ENCODE measurements at regions not wholly inside any gene's neighbourhood (a gene's known extent, or its start where the extent isn't known, plus 50 kb on each side); places are given as distances from the start of the nearest gene placed in this dataset.

DNA sequence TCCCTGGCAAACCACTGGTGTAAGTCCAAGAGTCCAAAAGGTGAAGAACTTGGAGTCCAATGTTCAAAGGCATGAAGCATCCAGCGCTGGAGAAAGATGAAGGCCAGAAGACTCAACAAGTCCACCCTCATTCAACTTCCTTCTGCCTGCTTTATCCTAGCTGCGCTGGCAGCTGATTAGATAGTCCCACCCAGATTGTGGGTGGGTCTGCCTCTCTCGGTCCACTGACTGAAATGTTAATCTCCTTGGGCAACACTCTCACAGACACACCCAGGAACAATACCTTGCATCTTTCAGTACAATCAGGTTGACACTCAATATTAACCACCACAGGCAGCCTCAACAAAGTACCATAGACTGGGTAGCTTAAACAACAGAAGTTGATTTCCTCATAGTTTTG is 245.9 kb upstream of the IGF1R start:
- no peak for FAIRE-seq

DNA sequence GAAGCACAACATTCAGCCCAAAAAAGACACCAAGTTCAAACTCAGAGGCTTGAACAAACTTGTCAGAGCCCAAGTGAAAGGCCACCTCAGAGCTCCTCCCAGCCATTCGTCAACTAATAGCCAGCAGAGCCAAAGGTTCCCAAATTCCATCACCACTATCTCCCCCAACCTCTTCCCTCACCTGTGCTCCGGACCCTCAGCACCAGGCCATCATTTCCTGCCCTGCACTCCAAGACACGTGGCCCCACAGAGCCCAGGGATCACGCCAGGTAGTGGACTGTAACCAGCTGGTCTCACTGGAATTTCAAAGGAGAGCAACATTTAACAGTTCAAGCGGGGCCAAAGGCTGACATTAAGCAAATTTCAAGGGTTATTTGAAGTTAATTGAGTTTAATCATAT is 245.2 kb upstream of the IGF1R start:
- FAIRE-seq, result no peak
- DNase-seq (ENCODE audit: low spot score in 2 of 2), result no peak

More for the DNA sequence above, 245.9 kb upstream of the IGF1R start:
- no peak for DNase-seq (ENCODE audit: low spot score in 2 of 2)

DNA sequence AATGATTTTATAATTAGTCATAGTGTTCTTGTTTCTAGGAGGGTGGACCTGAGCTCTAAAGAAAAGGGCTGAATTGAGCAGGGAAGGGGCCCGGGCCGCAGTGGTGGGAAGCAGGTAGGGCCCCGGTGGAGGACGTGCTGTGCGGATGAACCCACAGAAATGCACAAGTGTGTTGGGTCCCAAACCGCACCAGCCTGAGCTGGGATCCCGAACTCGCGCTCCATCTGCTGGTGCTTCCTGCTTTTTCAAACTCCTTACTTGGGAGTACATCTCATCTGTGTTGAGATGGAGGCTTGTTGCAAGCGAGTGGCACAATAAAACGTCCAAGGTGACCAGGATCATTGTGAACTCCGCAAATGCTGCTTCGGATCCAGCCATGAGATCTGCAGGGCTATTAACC is 244.8 kb upstream of the IGF1R start:
- no peak for DNase-seq (ENCODE audit: low spot score in 2 of 2)
- no peak for FAIRE-seq

DNA sequence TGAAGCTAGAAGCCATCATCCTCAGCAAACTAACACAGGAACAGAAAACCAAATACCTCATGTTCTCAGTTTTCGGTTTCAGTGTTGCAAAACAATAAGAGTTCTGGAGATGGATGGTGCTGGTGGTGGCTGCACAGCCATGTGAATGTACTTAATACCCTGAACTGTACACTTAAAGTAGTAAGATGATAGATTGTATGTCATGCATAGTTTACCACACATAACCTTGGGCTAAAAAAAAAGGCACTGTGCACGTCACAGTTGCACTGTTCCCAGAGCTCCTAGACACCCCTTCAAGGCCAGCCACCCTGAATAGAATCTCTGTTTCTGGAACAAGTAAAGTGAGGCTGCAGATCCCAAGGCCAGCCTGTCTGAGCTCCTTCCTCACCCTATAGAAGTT is 243.3 kb upstream of the IGF1R start:
- no peak for FAIRE-seq
- no peak for DNase-seq (ENCODE audit: low spot score in 2 of 2)

DNA sequence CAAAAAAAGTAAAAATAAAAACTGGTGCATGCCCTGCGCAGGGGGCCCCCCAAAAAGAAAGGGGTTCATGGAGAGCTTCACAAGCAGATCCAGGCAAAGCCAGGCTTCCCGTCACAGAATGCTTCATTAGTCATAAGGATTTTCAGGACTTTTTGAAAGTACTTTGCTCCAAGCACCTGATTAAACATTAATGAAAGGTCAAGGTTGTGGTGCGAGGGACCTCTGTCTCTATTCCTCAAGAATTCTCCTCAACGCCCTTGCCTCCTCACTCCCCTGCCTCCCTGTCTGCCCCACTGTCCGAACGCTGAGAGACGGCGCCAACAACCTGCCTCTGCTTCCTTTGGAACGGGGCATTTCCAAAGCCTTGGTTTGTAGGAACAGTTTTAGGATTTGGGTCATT is 240.1 kb upstream of the IGF1R start:
- DNase-seq (ENCODE audit: low spot score in 2 of 2) (no peak), FAIRE-seq (no peak)

- FAIRE-seq (no peak), DNase-seq (ENCODE audit: low spot score in 2 of 2) (no peak)
These were observed 238.0 kb upstream of the IGF1R start for GRCh38 chr15:98410328-98410727.

GRCh38 chr15:98412852-98413251 is 235.5 kb upstream of the IGF1R start:
- FAIRE-seq (no peak), DNase-seq (ENCODE audit: low spot score in 2 of 2) (no peak)

DNA sequence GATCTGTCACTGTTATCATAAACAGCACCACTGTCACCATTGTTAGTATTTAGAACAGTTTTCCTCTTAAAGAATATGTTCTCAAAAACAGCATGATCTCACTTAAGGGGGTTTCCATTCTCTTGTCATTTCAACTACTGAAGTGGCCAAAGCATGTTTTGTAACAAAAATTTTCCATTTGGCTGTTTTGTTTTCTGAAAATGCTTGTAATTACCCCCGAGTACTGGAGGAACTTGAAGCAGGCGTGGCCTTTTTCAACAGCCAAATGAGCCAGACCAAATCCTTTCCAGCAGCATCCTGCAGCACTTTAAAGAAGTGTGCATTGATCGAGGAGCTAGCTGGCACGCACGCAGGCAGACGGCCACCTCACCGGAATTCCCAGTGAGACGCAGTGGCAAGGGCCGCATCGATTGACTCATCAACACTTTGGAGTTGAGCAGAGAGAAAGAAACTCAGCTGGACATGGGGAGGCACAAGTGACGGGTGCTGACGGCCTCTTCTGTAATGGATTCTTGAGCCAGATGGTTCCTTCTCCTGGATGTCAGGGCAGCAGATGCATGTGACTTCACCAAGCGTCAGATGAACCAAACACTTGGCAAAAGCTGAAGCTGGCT is 234.3 kb upstream of the IGF1R start:
- FAIRE-seq, result no peak
- DNase-seq (ENCODE audit: low spot score in 2 of 2), result no peak

DNA sequence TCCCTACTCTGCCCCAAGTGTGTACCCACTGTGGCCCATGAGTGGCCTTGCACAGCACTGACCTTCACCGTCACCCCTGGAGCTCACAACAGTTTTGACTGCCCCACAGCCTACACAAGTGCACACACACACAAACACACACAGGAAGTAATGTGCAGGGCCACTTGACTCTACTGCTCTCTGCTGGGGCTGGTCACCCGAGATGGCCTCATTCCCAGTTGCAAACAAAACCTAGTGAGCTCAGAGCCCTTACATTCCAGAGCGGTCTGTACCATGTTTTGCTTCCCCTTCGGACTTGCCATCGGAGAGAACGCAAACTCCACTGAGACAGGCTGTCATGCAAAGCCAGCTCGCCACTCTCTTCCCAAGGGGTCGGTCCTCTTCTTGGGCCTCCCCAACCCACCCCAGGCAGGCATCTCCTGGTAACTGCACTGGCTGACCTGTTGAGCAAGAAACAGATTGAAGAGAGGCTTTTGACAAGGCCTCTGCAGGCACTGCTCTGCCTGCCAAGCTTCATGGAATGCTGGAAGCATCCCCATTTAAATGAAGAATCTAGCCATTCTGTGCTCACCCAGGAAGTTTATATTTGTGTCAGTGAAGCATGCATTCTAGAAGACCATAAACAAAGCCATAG is 232.0 kb upstream of the IGF1R start:
- DNase-seq (ENCODE audit: low spot score in 2 of 2), result no peak
- no peak for FAIRE-seq

GRCh38 chr15:98417346-98417745 is 231.0 kb upstream of the IGF1R start:
- FAIRE-seq, result no peak

GRCh38 chr15:98418122-98418521 is 230.2 kb upstream of the IGF1R start:
- FAIRE-seq (no peak), DNase-seq (ENCODE audit: low spot score in 2 of 2) (no peak)

More at GRCh38 chr15:98417346-98417745, 231.0 kb upstream of the IGF1R start:
- DNase-seq (ENCODE audit: low spot score in 2 of 2), result no peak

DNA sequence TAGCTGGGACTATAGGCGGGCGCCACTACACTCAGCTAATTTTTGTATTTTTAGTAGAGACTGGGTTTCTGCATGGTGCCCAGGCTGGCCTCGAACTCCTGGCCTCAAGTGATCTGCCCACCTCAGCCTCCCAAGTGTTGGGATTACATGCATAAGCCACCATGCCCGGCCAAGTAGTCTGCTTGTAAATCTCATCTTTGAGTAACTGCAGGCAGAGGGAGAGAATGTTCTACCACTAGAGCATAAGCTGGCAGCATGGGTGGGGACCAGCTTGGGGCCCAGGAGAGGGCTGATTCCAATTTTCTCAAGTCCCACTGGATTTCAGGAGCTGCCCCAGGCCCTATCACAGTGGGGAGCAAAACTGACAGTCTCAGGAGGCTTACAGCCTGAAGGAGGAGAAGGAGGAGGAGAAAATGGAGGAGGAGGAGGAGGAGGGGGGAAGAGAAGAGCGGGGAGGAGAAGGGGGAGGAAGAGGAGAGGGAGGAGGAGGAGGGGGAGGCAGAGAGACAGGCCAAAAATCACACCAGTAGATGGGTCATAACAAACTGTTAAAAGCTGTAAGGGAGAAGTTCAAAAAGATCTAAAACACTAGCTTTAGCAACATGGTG is 229.1 kb upstream of the IGF1R start:
- DNase-seq (ENCODE audit: low spot score in 2 of 2) (no peak), FAIRE-seq (no peak)

DNA sequence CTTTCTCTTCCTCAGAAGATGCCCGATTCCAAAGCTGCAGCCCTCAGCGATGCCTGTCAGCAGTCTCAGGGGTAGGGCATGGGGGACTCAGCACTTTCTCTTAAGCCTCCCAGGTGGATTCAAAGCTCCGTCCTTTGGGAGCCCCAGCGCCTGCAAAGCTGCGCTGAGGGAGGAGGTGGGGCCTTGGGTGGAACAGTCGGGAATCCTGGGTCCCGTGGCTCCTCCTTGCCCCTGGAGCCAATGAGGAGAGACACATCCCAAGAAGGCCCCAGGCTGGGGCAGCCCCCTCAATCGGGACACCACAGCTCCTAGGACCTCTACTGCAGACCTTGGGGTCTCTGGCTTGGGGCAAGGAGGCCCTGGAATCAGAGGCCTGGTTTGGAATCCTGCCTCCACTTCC is 227.5 kb upstream of the IGF1R start:
- FAIRE-seq (no peak), DNase-seq (ENCODE audit: low spot score in 2 of 2) (no peak)

GRCh38 chr15:98421419-98422129 is 226.8 kb upstream of the IGF1R start:
- DNase-seq (ENCODE audit: low spot score in 2 of 2) (peak; percentile 58 to 78), FAIRE-seq (no peak)

- FAIRE-seq (no peak), DNase-seq (ENCODE audit: low spot score in 2 of 2) (no peak)
These were observed 226.2 kb upstream of the IGF1R start for GRCh38 chr15:98422130-98422478.

DNA sequence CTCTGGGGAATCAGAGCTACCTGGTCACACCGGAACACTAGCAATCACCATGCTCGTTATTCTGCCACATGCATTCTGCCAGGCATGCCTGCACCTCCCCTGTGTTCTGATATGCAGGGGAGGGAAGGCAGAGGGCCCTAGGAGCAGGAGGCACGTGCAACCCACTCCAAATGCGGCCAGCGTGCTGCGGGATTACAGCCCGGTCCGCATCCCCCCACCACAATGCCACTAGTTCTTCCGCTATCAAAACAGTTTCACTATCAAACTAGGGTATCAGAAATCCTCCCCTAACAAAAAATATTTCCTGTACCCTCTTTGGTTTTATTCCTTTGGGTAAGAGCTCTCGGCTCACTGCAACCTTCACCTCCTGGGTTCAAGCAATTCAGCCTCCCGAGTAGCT is 223.2 kb upstream of the IGF1R start:
- DNase-seq (ENCODE audit: low spot score in 2 of 2), result no peak
- FAIRE-seq, result no peak

DNA sequence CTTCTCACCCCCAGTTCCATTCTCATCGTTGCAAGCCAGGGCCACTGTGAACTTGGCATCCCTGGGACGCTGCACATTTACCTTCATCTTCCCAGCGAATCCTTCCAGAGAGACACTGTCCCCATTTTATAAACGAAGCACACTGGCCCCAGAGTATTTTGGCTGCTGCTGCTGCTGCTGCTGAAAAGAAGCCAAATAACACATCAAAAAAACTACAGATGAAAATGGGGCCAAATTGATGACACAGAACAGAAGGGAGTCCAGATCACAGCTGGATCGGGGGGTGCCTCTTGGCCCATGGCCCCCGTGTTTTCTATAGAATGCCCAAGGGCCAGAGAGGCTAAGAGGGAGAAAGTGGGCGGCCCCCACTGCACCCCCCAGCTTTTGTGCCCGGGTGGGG is 221.0 kb upstream of the IGF1R start:
- FAIRE-seq, result no peak

DNA sequence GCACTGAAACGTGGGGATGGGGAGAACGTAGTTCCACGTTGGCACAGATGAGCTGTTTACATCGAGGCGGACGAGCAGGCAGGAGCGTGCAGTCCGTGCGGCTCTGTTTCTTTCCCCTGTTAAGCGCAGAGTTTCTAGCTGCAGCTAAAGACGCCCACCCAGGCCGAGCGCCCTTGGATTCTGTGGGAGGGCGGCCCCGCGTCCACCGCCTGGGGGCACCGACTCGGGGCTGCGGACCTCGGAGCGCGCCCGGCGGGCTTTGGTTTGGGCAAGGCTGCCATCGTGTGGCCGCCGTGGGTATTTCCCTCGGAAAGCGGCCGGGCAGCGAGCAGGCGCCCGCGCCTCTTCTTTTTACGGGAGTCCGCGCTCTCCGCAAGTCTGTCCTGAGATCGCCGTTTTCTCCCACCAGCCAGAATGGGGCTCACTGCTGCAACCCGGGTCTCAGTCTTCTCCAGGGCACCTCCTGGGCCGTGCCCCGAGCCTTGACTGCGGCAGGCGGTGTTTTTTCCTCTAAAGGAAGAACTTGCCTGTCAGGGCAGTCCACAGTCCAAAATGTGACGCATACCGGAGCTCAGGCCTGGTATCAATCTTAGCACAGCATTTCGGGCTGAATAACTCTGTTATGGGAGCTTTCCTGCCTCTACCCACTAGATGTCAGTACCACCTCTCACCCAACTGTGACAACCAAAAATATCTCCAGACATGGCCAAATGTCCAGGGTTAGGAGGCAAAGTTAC is 219.9 kb upstream of the IGF1R start:
- DNase-seq (ENCODE audit: low spot score in 2 of 2), result peak; percentile 65 to 85
- FAIRE-seq, result no peak

More for the DNA sequence above, 221.0 kb upstream of the IGF1R start:
- no peak for DNase-seq (ENCODE audit: low spot score in 2 of 2)

DNA sequence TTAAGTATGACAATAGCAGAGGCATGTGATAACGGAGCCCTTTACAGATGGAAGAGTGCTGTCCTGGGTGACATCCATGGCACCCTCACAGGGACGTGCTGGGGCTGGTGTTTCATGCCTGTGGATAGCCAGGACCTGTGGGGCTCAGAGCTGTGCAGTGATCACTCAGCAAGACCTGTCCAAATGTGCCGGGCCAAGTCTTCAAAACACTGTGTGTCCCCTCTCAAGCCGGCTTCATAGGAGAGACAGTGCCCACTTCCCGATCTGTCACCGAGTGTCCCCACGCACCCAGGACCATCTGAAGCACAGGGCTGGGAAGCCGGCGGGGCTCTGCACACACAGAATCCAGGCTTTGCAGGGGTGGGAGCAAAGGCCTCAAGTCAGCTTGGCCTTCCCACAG is 217.2 kb upstream of the IGF1R start:
- FAIRE-seq (no peak), DNase-seq (ENCODE audit: low spot score in 2 of 2) (no peak)

DNA sequence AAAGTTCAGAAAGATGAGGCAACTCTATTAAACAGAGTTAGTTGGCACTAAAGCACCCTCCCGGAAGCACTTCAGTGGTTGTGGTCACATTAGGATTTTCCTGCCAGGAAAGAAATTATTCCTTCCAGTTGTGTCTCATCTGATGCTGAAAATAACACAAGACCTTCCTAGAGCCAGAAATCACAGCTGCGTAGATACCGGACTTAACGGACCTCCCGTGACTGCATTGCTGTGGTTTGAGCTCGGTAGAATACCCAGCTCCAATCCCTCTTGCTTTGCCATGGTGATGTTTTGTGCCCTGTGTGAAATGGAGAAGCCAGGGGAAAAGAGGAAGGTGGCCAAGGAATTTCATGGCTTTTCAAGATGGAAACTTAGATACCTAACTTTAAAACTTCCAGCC is 215.0 kb upstream of the IGF1R start:
- FAIRE-seq, result no peak
- no peak for DNase-seq (ENCODE audit: low spot score in 2 of 2)

DNA sequence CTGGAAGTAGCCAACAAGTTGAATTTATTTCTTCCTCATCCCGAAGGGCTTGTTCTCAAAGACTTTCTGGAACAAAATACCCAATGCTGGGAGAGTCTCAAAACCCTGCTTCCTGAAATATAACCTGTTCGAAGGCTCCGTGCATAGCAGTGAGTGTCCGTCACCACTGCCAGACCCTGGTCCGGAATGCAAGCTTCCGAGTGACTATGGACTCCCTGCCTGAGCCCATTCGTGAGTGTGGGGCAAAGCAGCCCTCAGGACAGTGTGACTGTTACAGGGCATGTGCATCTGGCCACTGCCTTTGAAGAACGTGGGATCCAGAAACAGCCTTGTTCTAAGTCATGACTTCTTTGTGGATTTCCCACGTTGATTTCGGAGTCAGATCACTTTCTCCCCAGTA is 214.5 kb upstream of the IGF1R start:
- no peak for FAIRE-seq
- DNase-seq (ENCODE audit: low spot score in 2 of 2), result no peak
